M059J (cell line): ENCODE measurements at regions not wholly inside any gene's neighbourhood (a gene's known extent, or its start where the extent isn't known, plus 50 kb on each side); places are given as distances from the start of the nearest gene placed in this dataset.
"Not testable (repeated sequence)": the region's sequence is repeated elsewhere in the genome, so short reads cannot be mapped to it uniquely, and the experiment has no call there.

Experiments
- DNase-seq: peaks from one replicate; pipeline ENCODE4 v3.0.0-alpha.2; 2012; ENCODE audit warnings: low read depth

DNA sequence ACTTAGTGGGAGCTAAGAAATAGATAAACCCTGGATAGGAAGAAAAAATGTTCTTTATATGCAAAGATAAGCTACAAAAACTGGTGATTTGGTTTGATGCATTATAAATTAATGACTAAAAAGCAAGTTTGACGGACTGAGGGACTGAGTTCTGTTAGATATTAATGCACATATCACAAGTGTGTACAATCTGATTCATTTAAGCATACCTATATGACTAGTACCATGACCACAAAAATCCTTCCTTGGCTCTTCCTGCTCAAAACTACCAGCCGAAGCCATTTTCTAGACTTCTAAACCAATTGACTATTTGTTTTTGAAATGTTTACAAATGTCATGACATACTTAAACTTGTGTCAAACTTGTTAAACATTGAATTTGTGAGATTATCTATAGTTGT, 374.5 kb upstream of the MON1B start:
- DNase-seq = no peak

DNA sequence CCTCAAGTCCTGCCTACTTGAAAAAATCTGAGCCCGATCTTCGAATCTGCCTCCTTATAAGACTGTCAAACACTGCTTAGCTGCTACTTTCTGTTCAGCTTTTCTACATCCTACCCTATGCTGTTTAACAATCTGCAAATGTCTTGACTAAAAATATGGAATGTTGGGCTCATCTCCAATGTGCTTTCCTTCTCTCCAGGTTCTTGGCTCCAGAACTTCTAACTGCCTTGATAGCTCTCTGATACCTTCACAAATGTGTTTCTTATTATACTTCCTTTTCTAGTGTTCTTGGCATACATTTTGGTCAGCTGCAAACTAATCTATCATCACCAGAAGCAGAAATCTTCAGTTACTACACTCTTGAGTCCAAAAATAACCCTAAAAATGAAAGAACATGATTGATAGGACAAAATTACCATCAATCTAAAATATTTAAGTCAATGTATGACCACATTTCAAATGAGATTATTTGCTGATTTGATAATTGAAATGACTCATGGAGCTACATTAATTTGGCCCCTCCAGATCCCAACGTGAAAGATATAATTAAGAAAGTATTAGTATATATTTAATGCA, 372.3 kb upstream of the MON1B start:
- no peak for DNase-seq

- no peak for DNase-seq
These were observed 371.6 kb upstream of the MON1B start for GRCh38 chr16:76819226-76819916.

- no peak for DNase-seq
These were observed 366.8 kb upstream of the MON1B start for GRCh38 chr16:76824221-76824620.

DNA sequence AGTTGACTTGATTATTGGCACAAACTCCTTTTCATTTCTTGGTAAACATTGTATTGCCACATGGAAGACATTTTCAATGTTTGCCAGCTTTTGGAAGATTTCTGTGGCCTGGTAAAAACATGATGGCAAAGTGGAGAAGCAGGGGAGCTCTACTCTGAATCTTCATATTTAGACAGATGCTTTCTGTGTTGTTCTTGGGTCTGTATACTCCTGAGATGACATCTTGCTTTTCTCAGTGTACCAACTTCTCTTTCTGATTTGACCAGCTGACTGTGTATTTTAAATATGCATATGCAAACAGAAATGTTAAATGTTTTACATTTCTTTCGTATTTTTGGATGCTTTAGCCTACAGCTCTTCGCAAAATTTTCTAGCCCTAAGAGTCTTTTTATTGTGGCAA, 366.2 kb upstream of the MON1B start:
- DNase-seq = no peak

DNA sequence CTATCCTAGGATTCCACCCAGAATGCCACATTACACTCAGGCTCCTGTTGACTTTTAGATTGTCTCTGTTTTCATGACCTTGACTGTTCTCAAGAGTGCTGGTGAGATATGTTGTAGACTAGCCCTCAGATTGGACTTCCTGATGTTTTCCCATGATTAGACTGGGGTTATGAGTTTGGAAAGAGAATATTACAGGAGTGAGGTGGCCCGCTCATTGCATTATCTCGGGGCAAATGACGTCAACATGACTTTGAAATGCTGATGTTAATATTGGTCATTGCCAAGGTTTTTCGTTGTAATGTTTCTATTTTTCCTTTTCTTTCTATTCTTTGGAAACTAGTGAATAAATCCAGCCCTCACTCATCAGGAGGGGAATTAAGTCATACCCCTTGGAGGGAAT, 355.7 kb upstream of the MON1B start:
- DNase-seq = no peak

GRCh38 chr16:76835779-76836300, 355.1 kb upstream of the MON1B start:
- no peak for DNase-seq

GRCh38 chr16:76837872-76838271, 353.1 kb upstream of the MON1B start:
- no peak for DNase-seq

DNA sequence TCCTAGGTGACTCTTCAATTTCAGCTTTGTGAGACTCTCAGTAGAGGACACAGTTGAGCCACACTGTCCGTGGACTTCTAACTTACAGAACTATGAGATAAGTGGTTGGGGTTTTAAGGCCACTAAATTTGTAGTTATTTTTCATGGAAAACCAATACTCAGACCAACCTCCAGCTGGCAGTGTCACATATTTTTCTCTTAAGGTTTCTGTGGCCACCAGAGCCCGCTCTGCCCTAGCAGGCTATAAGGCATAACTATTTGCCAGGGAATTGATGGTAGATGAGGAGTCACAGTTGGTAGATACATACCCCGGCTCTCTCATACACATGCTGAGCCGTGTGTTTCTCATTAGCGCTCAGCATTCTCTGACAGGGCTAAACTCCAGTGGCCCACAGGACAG, 336.8 kb upstream of the MON1B start:
- DNase-seq = no peak

DNA sequence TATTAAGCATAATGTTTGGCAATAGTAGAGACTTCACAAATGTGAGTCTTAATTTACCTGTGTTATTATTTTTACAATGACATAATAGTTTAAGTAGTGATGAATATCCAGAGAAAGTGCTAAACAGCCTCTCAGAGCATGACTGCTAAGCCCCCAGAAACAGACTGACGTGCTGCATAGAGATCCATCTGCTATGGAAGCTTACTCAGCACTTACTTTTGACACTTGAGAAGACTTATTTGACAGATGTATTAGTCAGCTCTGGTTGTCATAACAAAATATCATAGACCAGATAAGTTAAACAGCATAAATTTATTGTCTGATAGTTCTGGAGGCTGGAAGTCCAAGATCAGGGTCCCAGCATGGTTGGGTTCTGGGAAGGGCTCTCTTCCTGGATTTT, 334.9 kb upstream of the MON1B start:
- DNase-seq = no peak

GRCh38 chr16:76857402-76857801, 333.6 kb upstream of the MON1B start:
- no peak for DNase-seq

DNA sequence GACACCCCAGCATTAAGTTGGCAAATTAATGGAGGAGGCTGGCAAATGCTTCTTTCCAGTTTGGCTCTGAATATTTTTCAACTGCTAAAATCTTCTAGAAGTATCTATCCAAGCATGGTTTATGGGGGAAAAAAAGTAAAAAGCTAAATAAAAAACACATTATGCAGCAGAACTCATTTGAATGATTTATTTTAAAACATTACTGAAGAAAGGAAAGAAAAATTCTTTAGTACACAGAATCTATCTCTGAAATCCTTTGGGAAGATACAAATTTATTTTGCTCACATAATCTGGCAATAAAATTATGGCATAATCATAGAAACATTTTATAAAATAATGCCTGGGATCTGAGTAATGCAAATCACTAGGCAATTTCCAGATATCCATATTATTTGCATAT, 328.1 kb upstream of the MON1B start:
- no peak for DNase-seq

DNA sequence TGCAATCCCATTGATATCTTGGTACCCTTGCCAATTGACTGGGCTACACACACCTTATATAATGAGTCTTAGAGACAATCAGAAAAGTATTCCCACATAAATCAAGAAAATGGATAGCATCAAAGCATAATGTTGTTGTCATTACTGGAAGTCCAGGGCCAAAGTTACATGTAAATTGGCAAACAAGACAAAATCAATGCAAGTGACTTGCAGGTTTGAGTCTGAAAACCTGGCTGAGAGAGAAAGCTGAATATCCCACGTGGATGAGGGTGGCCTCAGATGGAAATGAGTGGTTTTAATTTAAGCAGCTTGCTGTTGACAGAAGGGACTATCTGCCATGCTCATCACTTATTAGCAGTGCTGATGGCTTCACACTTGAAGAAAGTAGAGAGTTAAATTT, 324.0 kb upstream of the MON1B start:
- no peak for DNase-seq

DNA sequence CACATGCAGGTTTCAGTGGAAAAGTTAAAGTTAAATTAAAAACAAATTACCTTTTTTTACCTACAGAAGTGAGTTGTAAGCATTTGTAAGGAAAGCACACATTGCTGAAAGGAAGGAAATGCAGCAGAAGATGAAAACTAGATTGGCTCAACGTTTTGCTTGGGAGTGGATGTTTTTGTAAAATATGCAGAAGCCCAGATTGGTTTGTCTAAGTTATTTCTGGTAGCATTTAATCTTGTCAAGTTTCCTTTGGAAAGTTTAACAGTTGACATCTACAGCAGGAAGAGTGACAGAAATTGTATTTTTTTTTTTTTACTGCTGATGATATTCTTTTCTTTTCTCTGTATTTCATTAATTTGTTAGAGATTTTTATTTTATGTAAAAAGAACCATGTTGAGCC, 315.1 kb upstream of the MON1B start:
- DNase-seq = no peak

- no peak for DNase-seq
These were observed 311.6 kb upstream of the MON1B start for GRCh38 chr16:76879420-76879819.

- DNase-seq = not testable (repeated sequence)
These were observed 310.5 kb upstream of the MON1B start for GRCh38 chr16:76880523-76880922.

GRCh38 chr16:76882105-76882504, 308.9 kb upstream of the MON1B start:
- no peak for DNase-seq

- DNase-seq = no peak
These were observed 307.9 kb upstream of the MON1B start for GRCh38 chr16:76883076-76883475.

- no peak for DNase-seq
These were observed 305.0 kb upstream of the MON1B start for GRCh38 chr16:76885776-76886537.

DNA sequence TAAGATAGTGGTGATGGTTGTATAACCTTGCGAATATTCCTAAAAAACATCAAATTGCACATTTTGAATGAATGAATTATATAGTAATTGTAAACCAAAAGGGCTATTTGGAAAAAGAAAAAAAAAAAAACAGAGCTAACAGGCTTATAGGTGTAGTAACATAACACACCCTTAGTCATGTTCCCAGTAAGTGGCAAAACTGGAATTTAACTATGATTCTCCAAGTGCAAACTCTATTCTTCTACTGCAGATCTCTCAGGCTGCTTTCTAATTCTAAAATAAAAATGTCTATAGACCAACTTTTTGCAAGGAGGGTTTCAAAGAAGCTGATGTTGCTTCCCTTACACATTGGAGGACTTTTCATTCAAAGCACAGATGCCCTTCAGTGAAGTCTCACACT, 293.2 kb upstream of the MON1B start:
- DNase-seq = no peak

- no peak for DNase-seq
These were observed 291.2 kb upstream of the MON1B start for GRCh38 chr16:76899767-76900166.

GRCh38 chr16:76900285-76901263, 290.4 kb upstream of the MON1B start:
- no peak for DNase-seq
